ENCODE measurements at regions not wholly inside any gene's neighbourhood (a gene's known extent, or its start where the extent isn't known, plus 50 kb on each side); places are given as distances from the start of the nearest gene placed in this dataset.
"Not testable (repeated sequence)": the region's sequence is repeated elsewhere in the genome, so short reads cannot be mapped to it uniquely, and the experiment has no call there.

DNA sequence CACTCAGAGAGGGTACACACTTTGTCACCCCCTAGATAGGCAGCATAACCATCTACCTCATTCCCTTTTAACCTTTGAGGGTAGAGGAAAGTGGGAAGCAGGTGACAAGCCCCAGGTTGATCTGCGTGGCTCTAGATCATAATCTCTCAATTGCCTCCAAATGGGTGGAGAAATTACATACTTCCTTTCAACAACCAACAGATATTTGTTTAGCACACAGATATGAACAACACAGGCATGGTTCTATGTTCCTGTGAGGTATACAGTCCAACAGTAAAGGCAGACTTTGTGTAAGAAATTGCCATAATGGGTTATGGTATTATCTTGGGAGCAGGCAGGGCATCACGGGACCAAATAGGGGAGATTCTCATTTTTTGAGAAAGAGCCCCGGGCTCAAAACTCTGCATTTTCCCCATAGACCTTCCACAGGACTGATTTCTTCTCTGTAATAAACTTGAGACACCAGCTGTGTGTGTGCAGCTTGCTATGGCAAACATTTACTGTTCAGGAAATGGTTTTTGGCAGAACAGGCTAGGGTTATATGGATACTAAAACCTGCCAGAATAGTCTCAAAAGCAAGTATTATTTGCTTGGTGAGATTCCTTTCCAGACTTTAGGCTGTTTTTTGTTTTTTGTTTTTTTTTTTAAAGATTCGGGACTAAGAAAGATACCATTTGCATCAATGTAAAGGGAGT, 126.2 kb downstream of the CD164 start:
- no peak overlapping the region for H3K4me3 ChIP-seq (ENCODE audit: low read depth, low read length)

DNA sequence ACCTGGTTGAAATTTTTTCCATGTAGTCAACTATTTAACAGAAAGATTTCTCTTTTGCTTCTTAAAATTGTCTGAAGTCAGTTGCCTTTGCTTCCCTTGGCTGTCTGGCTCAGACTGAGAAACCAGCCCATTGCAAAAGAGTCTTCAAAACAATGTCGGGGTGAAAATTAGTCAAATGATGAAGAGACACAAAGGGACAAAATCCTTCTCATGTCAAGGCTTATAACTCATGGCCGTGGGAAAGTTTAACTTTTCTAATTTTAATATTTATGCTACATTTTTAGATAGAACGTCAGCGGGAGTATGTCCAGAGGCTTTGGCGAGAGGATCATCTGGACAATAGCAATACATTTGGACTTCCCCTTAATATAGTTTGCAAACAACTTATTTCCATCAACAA, 127.2 kb downstream of the CD164 start:
- no peaks in the 10 kb centered on the region for H3K27me3 ChIP-seq
- H3K4me1 ChIP-seq = no peaks in the 10 kb centered on the region
- TF ChIP-seq, protein P1, sequence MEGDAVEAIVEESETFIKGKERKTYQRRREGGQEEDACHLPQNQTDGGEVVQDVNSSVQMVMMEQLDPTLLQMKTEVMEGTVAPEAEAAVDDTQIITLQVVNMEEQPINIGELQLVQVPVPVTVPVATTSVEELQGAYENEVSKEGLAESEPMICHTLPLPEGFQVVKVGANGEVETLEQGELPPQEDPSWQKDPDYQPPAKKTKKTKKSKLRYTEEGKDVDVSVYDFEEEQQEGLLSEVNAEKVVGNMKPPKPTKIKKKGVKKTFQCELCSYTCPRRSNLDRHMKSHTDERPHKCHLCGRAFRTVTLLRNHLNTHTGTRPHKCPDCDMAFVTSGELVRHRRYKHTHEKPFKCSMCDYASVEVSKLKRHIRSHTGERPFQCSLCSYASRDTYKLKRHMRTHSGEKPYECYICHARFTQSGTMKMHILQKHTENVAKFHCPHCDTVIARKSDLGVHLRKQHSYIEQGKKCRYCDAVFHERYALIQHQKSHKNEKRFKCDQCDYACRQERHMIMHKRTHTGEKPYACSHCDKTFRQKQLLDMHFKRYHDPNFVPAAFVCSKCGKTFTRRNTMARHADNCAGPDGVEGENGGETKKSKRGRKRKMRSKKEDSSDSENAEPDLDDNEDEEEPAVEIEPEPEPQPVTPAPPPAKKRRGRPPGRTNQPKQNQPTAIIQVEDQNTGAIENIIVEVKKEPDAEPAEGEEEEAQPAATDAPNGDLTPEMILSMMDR (IDR thresholded peaks at IDR 0.05; ENCODE audit: low read depth, low read length) = no peak
- no peaks in the 10 kb centered on the region for H3K9me3 ChIP-seq
- H3K4me3 ChIP-seq (ENCODE audit: low read depth, low read length) = no peak overlapping the region
- no peak for DNase-seq
- H3K36me3 ChIP-seq = no peaks in the 10 kb centered on the region

More for the DNA sequence above, 126.2 kb downstream of the CD164 start:
- Histone ChIP-seq H3K27me3 (no peaks in the 10 kb centered on the region), H3K36me3 (no peaks in the 10 kb centered on the region), H3K4me1 (no peaks in the 10 kb centered on the region), H3K9me3 (no peaks in the 10 kb centered on the region)
- no peak for DNase-seq
- TF ChIP-seq, protein P1 (IDR thresholded peaks at IDR 0.05; ENCODE audit: low read depth, low read length) = no peak

DNA sequence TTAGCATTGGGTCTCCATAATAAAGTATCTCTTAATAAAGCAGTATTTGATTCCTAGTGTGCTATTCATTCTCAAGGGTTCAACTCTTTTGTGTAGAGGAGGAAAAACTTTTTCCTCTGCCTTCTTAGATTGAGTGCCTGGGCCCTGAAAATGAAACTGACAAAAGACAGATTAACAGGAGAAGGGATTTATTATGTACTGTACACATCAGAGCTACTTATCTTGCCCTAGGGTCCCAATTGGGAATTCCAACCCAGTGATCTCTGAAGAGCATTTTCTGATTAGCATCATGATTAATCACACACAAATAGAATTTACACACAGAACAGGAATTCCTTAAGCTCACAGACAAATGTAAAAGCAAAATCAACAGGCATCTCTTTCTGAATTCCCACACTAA, 128.9 kb downstream of the CD164 start:
- DNase-seq = no peak
- no peaks in the 10 kb centered on the region for H3K27me3 ChIP-seq
- H3K4me1 ChIP-seq = no peaks in the 10 kb centered on the region
- TF ChIP-seq, protein P1 (IDR thresholded peaks at IDR 0.05; ENCODE audit: low read depth, low read length) = no peak
- no peaks in the 10 kb centered on the region for H3K9me3 ChIP-seq
- no peaks in the 10 kb centered on the region for H3K36me3 ChIP-seq
- H3K4me3 ChIP-seq (ENCODE audit: low read depth, low read length) = no peak overlapping the region

DNA sequence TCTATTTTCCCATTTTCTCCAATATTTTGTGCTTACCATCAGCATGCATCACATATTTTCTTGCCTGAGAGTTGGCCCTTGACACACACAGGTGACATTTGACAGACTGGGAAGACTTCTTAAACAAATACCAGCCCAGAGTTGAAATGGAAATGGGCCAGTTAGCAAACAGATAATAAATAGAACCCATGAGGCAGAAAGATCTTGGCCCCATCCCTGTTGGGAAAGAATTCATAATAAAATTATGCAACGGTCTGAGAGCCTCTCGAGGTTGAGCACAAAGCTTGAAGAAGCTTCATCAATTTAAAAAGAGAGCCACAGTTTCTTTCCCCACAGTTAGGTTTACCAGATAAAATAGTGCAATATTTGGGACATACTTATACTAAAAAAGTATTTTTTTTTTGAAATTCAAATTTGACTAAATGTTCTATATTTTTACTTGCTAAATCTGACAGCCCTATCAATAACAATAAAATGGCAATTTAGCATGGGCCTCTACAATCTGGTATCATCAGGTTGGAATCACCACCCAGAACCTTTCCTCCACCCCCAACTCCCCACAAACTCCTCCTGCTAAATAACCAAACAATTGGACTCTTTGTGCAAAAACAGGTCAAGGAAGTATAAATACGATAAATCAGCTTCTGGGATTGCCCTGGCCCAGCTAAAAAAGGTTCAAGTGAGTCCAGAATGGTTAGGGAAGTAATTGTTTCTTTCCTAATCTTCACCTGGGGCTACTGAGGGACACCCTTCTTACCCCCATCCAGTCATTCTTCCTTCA, 129.8 kb downstream of the CD164 start:
- Histone ChIP-seq H3K4me1 (no peaks in the 10 kb centered on the region), H3K4me3 (ENCODE audit: low read depth, low read length) (no peak overlapping the region), H3K36me3 (no peaks in the 10 kb centered on the region), H3K9me3 (no peaks in the 10 kb centered on the region), H3K27me3 (no peaks in the 10 kb centered on the region)
- TF ChIP-seq, protein P1 (IDR thresholded peaks at IDR 0.05; ENCODE audit: low read depth, low read length) = no peak
- no peak for DNase-seq

DNA sequence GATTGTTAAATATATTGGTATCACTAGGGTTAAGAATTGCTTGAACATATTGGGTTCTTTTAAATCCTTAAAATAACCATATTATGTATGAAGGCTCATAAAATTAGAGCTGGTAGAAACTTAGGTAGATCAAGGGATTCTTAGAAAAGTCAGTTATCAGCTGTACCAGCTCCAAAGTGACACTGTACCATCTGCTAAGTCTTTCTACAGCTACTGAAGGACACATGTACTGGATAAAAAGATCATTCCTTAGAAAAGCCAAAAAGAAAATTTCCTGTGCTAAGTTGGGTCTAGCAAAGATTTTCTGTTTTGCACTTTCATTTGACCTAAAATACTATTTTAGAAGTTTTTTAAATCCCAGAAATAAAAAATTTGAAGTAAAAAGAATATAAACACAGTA, 130.4 kb downstream of the CD164 start:
- Histone ChIP-seq H3K9me3 (no peaks in the 10 kb centered on the region), H3K27me3 (no peaks in the 10 kb centered on the region), H3K4me1 (no peaks in the 10 kb centered on the region), H3K4me3 (ENCODE audit: low read depth, low read length) (no peak overlapping the region), H3K36me3 (no peaks in the 10 kb centered on the region)
- DNase-seq = no peak
- TF ChIP-seq, protein P1 (IDR thresholded peaks at IDR 0.05; ENCODE audit: low read depth, low read length) = no peak

DNA sequence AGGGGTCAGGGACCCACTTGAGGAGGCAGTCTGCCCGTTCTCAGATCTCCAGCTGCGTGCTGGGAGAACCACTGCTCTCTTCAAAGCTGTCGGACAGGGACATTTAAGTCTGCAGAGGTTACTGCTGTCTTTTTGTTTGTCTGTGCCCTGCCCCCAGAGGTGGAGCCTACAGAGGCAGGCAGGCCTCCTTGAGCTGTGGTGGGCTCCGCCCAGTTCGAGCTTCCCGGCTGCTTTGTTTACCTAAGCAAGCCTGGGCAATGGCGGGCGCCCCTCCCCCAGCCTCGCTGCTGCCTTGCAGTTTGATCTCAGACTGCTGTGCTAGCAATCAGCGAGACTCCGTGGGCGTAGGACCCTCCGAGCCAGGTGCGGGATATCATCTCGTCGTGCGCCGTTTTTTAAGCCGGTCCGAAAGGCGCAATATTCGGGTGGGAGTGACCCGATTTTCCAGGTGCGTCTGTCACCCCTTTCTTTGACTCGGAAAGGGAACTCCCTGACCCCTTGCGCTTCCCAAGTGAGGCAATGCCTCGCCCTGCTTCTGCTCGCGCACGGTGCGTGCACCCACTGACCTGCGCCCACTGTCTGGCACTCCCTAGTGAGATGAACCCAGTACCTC, 131.6 kb downstream of the CD164 start:
- not testable (repeated sequence) for DNase-seq; H3K4me3 ChIP-seq (ENCODE audit: low read depth, low read length); H3K36me3 ChIP-seq; H3K9me3 ChIP-seq; H3K4me1 ChIP-seq; H3K27me3 ChIP-seq

Measured in BE2C (cell line).